GM18861 (cell line): ENCODE measurements at regions not wholly inside any gene's neighbourhood (a gene's known extent, or its start where the extent isn't known, plus 50 kb on each side); places are given as distances from the start of the nearest gene placed in this dataset.
"Not testable (repeated sequence)": the region's sequence is repeated elsewhere in the genome, so short reads cannot be mapped to it uniquely, and the experiment has no call there.

Experiments used
- ATAC-seq: cut with Tn5 transposase; IDR thresholded peaks from one replicate; pipeline ENCODE4 v1.9.1; 2021; ENCODE audit not compliant: unreplicated experiment

- peak; percentile 42 for ATAC-seq
Measured at GRCh38 chr14:30214461-30215090, 286.9 kb upstream of the PRKD1 start.

DNA sequence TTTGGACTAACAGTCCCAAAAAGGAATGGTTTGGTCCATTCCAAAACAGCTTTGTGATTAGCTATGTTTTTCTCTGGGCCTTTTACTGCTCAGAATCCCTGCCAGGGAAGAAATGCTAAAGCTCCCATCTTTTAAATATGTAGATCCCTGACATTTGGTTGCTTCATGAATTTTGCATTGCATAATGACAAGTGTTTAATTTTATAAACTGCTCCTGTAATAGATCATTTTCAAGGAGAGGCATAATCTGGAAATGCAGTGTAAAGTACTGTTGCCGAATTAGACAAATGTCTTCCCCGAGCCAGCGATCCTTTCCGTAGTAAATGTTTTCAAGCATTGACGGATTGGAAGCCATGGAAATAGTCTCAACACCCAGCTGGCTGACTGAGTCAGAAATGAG is 291.3 kb upstream of the PRKD1 start:
- no peak for ATAC-seq

- no peak for ATAC-seq
Measured at GRCh38 chr14:30221546-30221945, 293.9 kb upstream of the PRKD1 start.

GRCh38 chr14:30223385-30223785 is 295.7 kb upstream of the PRKD1 start:
- no peak for ATAC-seq

DNA sequence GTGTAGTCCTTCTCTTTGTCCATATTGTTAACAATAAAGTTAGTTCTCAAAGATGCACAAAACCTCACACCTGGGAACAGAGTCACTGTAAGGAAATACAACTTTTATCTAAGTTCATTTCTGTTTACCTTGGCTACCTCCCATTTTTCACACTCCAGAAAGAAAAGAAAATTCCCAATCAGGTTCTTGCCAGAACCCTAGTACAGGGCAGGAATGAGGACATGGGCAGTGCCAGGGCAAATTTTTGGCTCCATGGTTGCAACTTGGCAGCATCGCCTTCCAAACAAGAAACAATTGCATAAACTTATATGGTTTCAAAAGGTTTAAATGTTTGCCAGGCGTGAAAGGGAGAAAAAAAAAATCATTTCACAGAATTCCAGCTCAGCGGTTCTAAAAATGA is 296.3 kb upstream of the PRKD1 start:
- ATAC-seq, result no peak

DNA sequence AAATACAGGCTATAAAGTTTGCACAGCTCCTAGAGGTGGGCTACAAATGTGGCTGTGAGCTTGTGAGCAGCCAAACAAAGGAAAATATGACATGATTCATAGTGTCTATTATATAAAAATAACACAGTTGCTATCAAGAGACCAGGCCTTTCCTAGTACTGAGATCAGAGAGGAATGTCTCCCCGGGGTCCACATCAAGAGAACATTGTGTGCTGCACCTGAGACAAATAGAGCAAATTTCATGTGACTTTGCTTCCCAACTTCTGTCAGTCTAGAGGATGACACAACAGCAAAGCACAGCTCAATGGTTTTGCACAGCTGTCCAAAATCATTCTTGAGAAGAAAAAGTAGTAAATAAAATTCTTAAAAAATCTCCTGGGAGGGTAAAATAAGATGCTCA is 297.5 kb upstream of the PRKD1 start:
- ATAC-seq, result no peak

- ATAC-seq, result no peak
Measured at GRCh38 chr14:30227436-30227835, 299.8 kb upstream of the PRKD1 start.

DNA sequence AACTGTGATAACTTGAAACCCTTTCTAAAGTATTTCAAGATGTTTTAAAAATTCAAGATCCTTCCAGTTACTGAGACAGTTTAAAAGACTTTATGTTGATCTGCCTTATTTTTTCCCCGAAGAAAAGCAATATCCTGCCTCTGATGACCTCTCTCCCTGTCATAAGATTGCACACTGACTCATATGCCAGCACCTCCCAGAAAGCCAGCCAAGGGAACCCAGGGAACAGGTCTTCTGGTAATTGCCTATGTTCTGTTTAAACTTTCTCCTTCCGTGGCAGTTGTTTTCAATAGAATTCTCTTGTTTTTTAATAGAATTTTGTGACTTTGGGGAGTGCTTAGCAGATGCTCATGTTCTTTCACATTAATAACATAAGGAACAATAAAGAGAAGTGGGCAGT is 300.2 kb upstream of the PRKD1 start:
- ATAC-seq, result no peak

- ATAC-seq, result no peak
Measured at GRCh38 chr14:30230719-30231118, 303.1 kb upstream of the PRKD1 start.

DNA sequence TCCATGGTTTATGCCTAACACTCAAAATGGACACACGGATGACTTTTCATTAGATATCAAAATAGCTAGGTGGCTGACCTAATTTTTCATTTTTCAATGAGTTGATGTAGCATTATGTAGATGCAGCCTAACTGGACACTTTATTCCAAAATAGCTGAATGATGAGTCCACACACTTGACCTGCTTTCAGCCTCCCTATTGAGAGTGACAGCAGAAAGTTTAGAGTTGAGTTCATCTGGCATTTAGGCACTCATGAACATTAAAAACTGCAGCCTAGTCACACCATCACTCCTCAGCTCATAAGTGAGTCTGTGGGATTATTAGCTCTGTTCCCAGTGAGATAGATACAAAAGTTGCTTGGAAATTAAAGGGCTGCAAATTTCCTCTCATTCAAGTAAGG is 307.3 kb upstream of the PRKD1 start:
- ATAC-seq, result no peak

- no peak for ATAC-seq
Measured at GRCh38 chr14:30235485-30235884, 307.8 kb upstream of the PRKD1 start.

- no peak for ATAC-seq
Measured at GRCh38 chr14:30238936-30239335, 311.3 kb upstream of the PRKD1 start.

GRCh38 chr14:30240018-30240417 is 312.4 kb upstream of the PRKD1 start:
- ATAC-seq, result no peak

- ATAC-seq, result no peak
Measured at GRCh38 chr14:30240685-30241084, 313.0 kb upstream of the PRKD1 start.

DNA sequence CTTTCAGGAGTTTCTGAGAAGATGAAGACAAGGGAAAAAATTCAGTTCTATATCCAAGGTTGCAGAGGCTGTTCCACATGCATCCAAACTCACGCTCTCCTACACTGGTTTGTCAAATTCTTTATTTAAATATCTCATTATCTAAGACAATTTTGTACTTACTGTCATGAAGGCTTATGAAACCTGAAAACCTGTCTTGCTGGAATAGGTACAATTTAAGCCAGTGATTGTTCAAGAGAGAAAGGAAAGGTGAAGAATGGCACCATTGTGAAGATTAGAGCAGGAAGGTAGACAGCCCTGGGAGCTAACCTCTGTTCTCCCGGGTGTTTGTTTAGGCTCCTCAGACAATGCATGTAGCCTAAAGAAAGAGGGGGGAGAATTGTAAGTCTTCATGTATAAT is 315.1 kb upstream of the PRKD1 start:
- no peak for ATAC-seq

GRCh38 chr14:30243207-30243606 is 315.6 kb upstream of the PRKD1 start:
- no peak for ATAC-seq

GRCh38 chr14:30243805-30244204 is 315.2 kb upstream of the G2E3 start:
- ATAC-seq, result no peak

DNA sequence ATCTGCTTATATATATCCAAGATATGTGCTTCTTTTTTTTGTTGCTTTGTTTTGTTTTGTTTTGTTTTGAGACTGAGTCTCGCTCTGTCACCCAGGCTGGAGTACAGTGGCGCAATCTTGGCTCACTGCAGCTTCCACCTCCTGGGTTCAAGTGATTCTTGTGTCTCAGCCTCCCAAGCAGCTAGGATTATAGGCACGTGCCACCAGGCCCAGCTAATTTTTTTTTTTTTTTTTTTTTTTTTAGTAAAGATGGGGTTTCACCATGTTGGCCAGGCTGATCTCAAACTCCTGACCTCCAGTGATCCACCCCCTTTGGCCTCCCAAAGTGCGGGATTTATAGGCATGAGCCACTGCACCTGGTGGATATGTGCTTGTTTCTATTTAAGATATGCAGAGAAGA is 314.6 kb upstream of the G2E3 start:
- not testable (repeated sequence) for ATAC-seq

GRCh38 chr14:30251017-30251416 is 307.9 kb upstream of the G2E3 start:
- ATAC-seq, result no peak

DNA sequence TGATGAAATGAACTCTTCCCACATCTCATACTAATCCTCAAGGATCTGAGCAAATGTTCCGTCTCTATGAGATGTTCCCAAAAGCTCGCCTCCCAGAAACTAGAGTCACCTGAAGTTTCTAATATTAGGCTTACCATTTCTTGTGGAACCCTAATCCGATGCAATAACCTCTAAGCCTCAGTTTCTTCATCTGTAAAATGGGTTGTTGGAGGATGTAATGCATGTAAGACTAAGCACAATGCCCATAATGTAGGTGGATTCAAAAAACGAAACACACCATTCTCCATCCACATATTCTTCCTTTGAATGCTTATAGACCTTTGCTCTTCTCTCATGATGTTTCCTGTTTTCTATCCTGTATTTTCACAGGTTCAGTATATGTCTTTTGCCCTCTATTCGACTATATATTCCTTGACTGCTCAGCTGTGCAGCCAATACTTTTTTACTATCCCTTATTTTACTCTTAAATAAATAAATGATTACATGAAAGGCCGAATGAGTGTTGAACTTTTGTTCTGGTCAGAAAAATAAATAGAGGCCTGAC is 307.3 kb upstream of the G2E3 start:
- ATAC-seq, result no peak

DNA sequence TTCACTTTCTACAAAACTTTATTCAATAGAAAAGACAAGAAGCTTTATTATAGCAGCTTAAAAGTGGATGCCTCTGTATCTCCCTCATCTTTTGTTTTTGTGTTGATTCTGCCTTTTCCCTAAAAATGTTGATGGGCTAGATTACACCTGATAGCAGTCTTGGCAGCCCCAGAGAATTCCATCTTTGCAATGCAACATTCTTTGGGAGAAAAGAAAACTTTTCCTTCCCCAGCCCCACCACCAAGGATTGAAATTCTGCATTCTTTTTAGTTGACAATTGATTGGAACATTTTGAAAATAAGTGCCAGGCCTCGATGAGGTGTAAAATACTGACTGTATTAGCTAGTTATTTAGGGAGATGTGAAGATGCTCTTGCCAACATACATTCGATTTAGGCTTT is 306.8 kb upstream of the G2E3 start:
- no peak for ATAC-seq

DNA sequence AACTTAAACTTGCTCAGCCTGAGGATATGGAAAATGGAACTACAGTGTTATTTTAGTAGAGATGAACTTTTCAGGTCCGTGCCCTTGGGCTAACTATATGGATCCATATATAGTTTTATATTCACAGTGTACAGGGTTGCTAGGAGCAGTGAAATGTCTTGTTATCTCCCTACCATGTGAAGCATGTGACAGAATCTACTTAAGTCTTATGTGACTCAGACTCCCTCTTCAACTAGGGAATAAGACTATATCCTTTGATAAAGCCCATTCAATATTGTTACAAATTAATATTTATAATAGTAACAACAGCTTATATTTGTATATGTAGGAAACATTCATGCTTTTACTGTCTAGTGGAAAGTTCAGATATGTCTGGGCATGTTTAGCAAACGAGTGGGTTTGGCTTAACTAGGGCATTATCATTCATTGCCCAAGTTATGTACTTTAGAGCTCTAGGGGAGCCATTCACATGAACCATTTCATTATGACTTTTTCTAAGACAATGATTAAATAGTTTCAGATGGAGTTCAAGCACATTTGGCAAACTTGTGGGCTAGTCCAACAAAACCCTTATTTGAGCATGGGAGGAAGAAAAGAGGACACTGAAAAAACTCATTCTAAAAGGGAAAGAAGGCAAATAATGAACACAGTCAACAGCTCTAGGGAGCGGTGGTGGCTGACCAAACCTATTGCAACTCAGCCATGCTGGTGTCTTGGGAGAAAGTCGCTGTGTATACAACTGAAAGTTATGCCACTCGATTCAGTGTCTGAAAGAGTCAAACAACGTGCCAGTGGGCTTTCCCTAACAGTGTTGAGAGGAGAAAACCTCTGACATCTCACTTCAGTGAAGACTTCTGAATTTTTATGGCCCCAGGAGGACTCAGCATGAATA is 305.9 kb upstream of the G2E3 start:
- ATAC-seq, result no peak
